Breast epithelium (tissue), 4 donors: ENCODE measurements at regions not wholly inside any gene's neighbourhood (a gene's known extent, or its start where the extent isn't known, plus 50 kb on each side); places are given as distances from the start of the nearest gene placed in this dataset.

Experiments
- DNase-seq, 2 donors: peaks; one replicate each; pipeline ENCODE4 v3.0.0-alpha.2; 2019; ENCODE audit warnings: low spot score in 2 of 2
- H3K27ac ChIP-seq, 2 donors: fragments of 200-600 bp; sonication (generic) in 1 of 2; one replicate each; pipeline ENCODE4 v1.5.1; 2016 to 2019; ENCODE audit warnings: mild to moderate bottlenecking in 1 of 2
- H3K27me3 ChIP-seq, 2 donors: fragments of 200-600 bp; sonication (generic) in 1 of 2; one replicate each; pipeline versions ENCODE4 v1.5.1 to v1.6.0; 2017 to 2019; ENCODE audit warnings: control low read depth in 1 of 2, mild to moderate bottlenecking in 1 of 2
- H3K36me3 ChIP-seq: fragments of 200-600 bp; one replicate; pipeline ENCODE4 v1.5.1; 2019
- H3K4me1 ChIP-seq, 2 donors: fragments of 200-600 bp; sonication (generic); one replicate each; pipeline ENCODE4 v1.5.1; 2016 to 2019; ENCODE audit warnings: control low read depth in 1 of 2
- H3K4me3 ChIP-seq, 3 donors: fragments of 200-600 bp; sonication (generic); 1 replicate in 2 of 3; 2 replicates in 1 of 3; pipeline ENCODE4 v1.5.1; 2016 to 2019; ENCODE audit warnings: mild to moderate bottlenecking in 3 of 3, moderate library complexity in 2 of 3
- H3K9me3 ChIP-seq, 2 donors: fragments of 200-600 bp; sonication (generic) in 1 of 2; one replicate each; pipeline ENCODE4 v1.5.1; 2016 to 2019; ENCODE audit warnings: control low read depth in 1 of 2
- CTCF ChIP-seq, 3 donors: fragments of 450-650 bp; IDR thresholded peaks; one replicate each; pipeline ENCODE4 v1.5.1; 2016 to 2017; ENCODE audit warnings: antibody characterized with exemption in 3 of 3, mild to moderate bottlenecking in 3 of 3, moderate library complexity in 3 of 3
- POLR2A ChIP-seq: fragments of 450-650 bp; IDR thresholded peaks from one replicate; pipeline ENCODE4 v1.6.1; 2016; ENCODE audit warnings: antibody characterized with exemption, mild to moderate bottlenecking, moderate library complexity
- POLR2AphosphoS5 ChIP-seq, 3 donors: sonication (generic); formaldehyde crosslinking; IDR thresholded peaks; one replicate each; pipeline ENCODE4 v1.6.1; 2017; ENCODE audit warnings: antibody characterized with exemption in 3 of 3
- intact Hi-C: fragments of 100-400 bp; cut with DNase I; formaldehyde crosslinking; loops from one replicate; pipeline ENCODE4 v1.15.1; 2023; ENCODE audit warnings: low total_unique reads

- H3K27me3 ChIP-seq = no peaks in the 10 kb centered on the region
- TF ChIP-seq POLR2A = no peak
- TF ChIP-seq POLR2AphosphoS5 (IDR thresholded peaks at IDR 0.05) = no peak
- TF ChIP-seq CTCF (IDR thresholded peaks at IDR 0.05) = no peak
- no peak for DNase-seq
- no peaks in the 10 kb centered on the region for H3K4me1 ChIP-seq
- H3K27ac ChIP-seq = no peak overlapping the region
- intact Hi-C loops = no loop called here
- H3K4me3 ChIP-seq = no peak overlapping the region
- H3K36me3 ChIP-seq = no peaks in the 10 kb centered on the region
- H3K9me3 ChIP-seq = no peaks in the 10 kb centered on the region
These were observed 154.1 kb upstream of the CBLB start for GRCh38 chr3:106022913-106023312.

GRCh38 chr3:106025151-106025722 is 156.4 kb upstream of the CBLB start:
- DNase-seq = no peak
- peak overlapping the region; percentile 7 to 77 for H3K27ac ChIP-seq

GRCh38 chr3:106029954-106030626 is 161.3 kb upstream of the CBLB start:
- TF ChIP-seq POLR2AphosphoS5 (IDR thresholded peaks at IDR 0.05) = no peak
- no peak for TF ChIP-seq POLR2A
- no peak for TF ChIP-seq CTCF (IDR thresholded peaks at IDR 0.05)
- no peak overlapping the region for H3K27ac ChIP-seq
- H3K9me3 ChIP-seq = no peaks in the 10 kb centered on the region
- H3K4me3 ChIP-seq = no peak overlapping the region
- H3K36me3 ChIP-seq = no peaks in the 10 kb centered on the region
- no peaks in the 10 kb centered on the region for H3K27me3 ChIP-seq
- intact Hi-C loops = no loop called here
- DNase-seq = no peak
- no peaks in the 10 kb centered on the region for H3K4me1 ChIP-seq

More at GRCh38 chr3:106025151-106025722, 156.4 kb upstream of the CBLB start:
- Histone ChIP-seq H3K4me3 (no peak overlapping the region), H3K27me3 (no peaks in the 10 kb centered on the region), H3K4me1 (no peaks in the 10 kb centered on the region), H3K9me3 (no peaks in the 10 kb centered on the region), H3K36me3 (no peaks in the 10 kb centered on the region)
- no peak for TF ChIP-seq POLR2A
- no peak for TF ChIP-seq POLR2AphosphoS5 (IDR thresholded peaks at IDR 0.05)
- TF ChIP-seq CTCF (IDR thresholded peaks at IDR 0.05) = no peak
- intact Hi-C loops = no loop called here

GRCh38 chr3:106030627-106030963 is 161.8 kb upstream of the CBLB start:
- no peaks in the 10 kb centered on the region for H3K4me1 ChIP-seq
- H3K9me3 ChIP-seq = no peaks in the 10 kb centered on the region
- H3K27ac ChIP-seq = no peak overlapping the region
- H3K36me3 ChIP-seq = no peaks in the 10 kb centered on the region
- H3K4me3 ChIP-seq = no peak overlapping the region
- intact Hi-C loops = no loop called here
- TF ChIP-seq POLR2AphosphoS5 (IDR thresholded peaks at IDR 0.05) (no peak), CTCF (IDR thresholded peaks at IDR 0.05) (no peak)
- DNase-seq = no peak
- no peaks in the 10 kb centered on the region for H3K27me3 ChIP-seq

GRCh38 chr3:106032479-106032878 is 163.7 kb upstream of the CBLB start:
- no peaks in the 10 kb centered on the region for H3K27me3 ChIP-seq
- DNase-seq = no peak
- no peak for TF ChIP-seq CTCF (IDR thresholded peaks at IDR 0.05)
- TF ChIP-seq POLR2A = no peak
- TF ChIP-seq POLR2AphosphoS5 (IDR thresholded peaks at IDR 0.05) = no peak
- no peaks in the 10 kb centered on the region for H3K36me3 ChIP-seq
- intact Hi-C loops = no loop called here
- H3K4me3 ChIP-seq = no peak overlapping the region
- no peaks in the 10 kb centered on the region for H3K9me3 ChIP-seq
- no peaks in the 10 kb centered on the region for H3K4me1 ChIP-seq
- H3K27ac ChIP-seq = no peak overlapping the region
